ENCODE measurements at regions not wholly inside any gene's neighbourhood (a gene's known extent, or its start where the extent isn't known, plus 50 kb on each side); places are given as distances from the start of the nearest gene placed in this dataset.

- TF ChIP-seq POLR2A (IDR thresholded peaks at IDR 0.05; ENCODE audit: low read depth, low read length), result no peak
- no peak for TF ChIP-seq POLR2AphosphoS5 (IDR thresholded peaks at IDR 0.05; ENCODE audit: low read depth, low read length)
- TF ChIP-seq TAF1 (IDR thresholded peaks at IDR 0.05; ENCODE audit: low read depth, low read length), result no peak
- TF ChIP-seq SPI1 (IDR thresholded peaks at IDR 0.05; ENCODE audit: low read depth, low read length), result no peak
- TF ChIP-seq POU2F2 (IDR thresholded peaks at IDR 0.05; ENCODE audit: low read depth, low read length), result no peak
These were observed 524.4 kb downstream of the PLPP3 start for GRCh38 chr1:56054959-56055358.
